ENCODE measurements at regions not wholly inside any gene's neighbourhood (a gene's known extent, or its start where the extent isn't known, plus 50 kb on each side); places are given as distances from the start of the nearest gene placed in this dataset.

DNA sequence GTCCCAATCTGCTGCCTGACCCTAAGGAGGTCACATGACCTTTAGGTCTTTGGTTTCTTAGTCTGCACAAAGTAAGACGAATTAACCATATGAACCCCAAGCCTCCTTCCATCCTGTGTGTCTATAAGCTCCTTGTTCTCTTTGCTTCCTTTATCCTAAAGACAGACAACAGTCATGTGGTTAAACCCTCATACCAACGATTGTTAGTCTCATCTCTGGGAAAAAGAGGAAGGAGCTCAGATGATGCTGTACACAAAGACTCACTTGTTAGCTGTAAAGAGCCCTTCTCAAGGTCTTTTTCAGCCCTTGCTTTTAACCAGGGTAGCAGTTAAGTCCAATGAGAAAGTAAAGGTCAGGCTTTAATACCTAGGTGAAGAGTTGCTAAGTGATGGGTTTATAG, 443.7 kb downstream of the TNS1 start:
- no peaks in the 10 kb centered on the region for H3K27me3 Mint-ChIP-seq (ENCODE audit: low read depth)
- H3K4me3 Mint-ChIP-seq = no peak overlapping the region
- H3K4me1 Mint-ChIP-seq (ENCODE audit: low read depth) = no peaks in the 10 kb centered on the region
- H3K36me3 Mint-ChIP-seq (ENCODE audit: low read depth) = no peaks in the 10 kb centered on the region
- H3K27ac Mint-ChIP-seq = no peak overlapping the region
- H3K9me3 Mint-ChIP-seq = peaks cover 6% of the 10 kb centered on the region

DNA sequence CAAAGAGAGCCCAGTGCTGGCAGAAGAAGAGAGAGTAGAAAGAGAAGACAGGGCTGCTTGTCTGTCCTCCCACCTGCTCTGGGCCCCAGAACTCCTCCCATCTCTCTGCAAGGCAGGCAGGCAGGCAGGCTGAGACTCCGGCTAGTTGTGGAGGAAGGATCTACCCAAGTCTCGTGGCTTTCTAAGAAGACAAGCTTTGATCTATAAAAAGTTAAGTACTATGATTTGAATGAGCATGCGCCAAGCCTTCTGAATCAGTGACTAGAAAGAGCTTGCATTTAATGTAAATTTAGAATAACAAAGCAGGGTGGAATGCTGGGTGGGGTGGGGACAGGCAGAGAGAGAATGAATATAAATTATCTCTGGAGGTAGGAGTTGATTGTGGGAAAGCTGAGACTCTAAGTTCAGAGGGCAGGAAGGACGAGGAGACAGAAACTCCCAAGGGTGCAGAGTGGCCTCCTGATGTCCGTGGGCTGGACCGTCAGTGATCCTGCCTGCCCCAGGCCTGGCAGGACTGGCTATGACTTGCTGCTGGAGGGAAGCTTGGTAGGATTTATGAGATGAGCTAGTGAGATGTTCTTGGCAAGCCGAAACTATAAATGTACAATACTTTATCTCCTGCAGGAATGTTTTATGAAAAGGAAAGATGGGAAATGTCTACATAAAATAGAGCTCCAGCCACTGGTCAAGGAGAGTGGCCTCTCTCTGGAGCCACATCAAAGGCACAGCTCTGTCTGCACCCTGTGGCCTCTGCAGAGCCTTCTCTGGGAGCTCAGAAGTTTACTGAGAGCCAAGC, 447.5 kb downstream of the TNS1 start:
- Mint-ChIP-seq H3K27ac (no peak overlapping the region), H3K9me3 (no peaks in the 10 kb centered on the region), H3K4me3 (no peak overlapping the region), H3K36me3 (ENCODE audit: low read depth) (no peaks in the 10 kb centered on the region), H3K4me1 (ENCODE audit: low read depth) (no peaks in the 10 kb centered on the region), H3K27me3 (ENCODE audit: low read depth) (no peaks in the 10 kb centered on the region)

DNA sequence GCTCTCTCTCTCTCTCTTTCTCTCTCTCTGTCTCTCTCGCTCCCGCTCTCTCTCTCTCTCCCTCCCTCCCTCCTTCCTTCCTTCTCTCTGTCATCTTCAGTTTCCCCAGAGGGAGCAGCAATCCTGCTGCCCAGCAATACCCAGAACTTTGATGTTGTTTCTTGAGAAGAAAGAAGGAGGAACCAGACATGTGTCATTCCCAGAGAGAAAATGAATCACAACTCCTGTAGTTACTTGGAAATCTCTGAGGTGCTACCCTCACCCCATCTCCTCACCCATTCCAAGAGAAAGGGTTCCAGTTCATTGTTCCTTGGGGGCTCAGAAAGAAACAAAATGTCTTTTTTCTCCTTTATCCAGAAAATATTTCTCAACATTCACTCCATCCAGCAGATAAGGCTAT, 449.1 kb downstream of the TNS1 start:
- H3K9me3 Mint-ChIP-seq = no peaks in the 10 kb centered on the region
- H3K4me3 Mint-ChIP-seq = no peak overlapping the region
- H3K36me3 Mint-ChIP-seq (ENCODE audit: low read depth) = no peaks in the 10 kb centered on the region
- no peaks in the 10 kb centered on the region for H3K27me3 Mint-ChIP-seq (ENCODE audit: low read depth)
- no peak overlapping the region for H3K27ac Mint-ChIP-seq
- no peaks in the 10 kb centered on the region for H3K4me1 Mint-ChIP-seq (ENCODE audit: low read depth)

DNA sequence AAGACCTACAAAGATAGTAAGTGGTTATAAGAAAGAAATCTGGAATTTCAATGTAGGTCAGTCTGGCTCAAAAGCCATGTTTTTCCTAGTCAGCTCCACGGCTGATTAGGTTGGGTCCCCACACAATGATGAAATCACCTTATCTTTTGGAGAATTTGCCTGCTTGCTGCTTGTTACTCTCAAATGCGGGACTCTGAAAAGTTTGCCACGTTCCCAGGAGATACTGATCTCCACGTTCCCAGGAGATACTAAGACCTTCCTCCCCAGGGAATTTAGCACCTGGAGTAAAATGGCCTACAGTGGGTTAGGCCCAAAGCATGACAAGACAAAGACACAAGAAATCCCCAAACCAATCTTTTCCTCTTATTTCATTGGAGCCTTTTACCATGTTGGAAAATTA, 449.6 kb downstream of the TNS1 start:
- no peaks in the 10 kb centered on the region for H3K27me3 Mint-ChIP-seq (ENCODE audit: low read depth)
- no peak overlapping the region for H3K4me3 Mint-ChIP-seq
- no peaks in the 10 kb centered on the region for H3K36me3 Mint-ChIP-seq (ENCODE audit: low read depth)
- H3K9me3 Mint-ChIP-seq = no peaks in the 10 kb centered on the region
- H3K27ac Mint-ChIP-seq = no peak overlapping the region
- no peaks in the 10 kb centered on the region for H3K4me1 Mint-ChIP-seq (ENCODE audit: low read depth)

DNA sequence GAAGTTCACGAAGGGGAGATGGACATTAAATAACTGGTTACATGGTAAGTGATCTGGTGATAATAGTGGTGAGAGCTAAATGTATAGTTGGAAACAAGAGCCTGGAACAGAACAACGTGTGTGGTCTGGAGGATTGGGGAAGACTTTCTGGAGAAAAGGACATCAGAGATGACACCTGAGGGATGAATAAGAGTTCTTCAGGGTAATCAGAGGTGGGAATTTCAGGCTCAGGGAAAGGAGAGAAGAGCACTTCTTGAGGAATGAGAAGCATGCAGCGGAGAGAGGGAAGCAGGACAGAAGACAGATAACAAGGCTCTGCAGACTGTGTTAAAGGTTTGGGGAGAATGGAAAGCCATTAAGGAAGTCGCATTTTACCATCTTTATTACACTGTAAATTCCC, 450.7 kb downstream of the TNS1 start:
- no peak overlapping the region for H3K27ac Mint-ChIP-seq
- H3K4me3 Mint-ChIP-seq = no peak overlapping the region
- peaks cover under 1% of the 10 kb centered on the region for H3K27me3 Mint-ChIP-seq (ENCODE audit: low read depth)
- no peaks in the 10 kb centered on the region for H3K4me1 Mint-ChIP-seq (ENCODE audit: low read depth)
- no peaks in the 10 kb centered on the region for H3K36me3 Mint-ChIP-seq (ENCODE audit: low read depth)
- H3K9me3 Mint-ChIP-seq = no peaks in the 10 kb centered on the region

DNA sequence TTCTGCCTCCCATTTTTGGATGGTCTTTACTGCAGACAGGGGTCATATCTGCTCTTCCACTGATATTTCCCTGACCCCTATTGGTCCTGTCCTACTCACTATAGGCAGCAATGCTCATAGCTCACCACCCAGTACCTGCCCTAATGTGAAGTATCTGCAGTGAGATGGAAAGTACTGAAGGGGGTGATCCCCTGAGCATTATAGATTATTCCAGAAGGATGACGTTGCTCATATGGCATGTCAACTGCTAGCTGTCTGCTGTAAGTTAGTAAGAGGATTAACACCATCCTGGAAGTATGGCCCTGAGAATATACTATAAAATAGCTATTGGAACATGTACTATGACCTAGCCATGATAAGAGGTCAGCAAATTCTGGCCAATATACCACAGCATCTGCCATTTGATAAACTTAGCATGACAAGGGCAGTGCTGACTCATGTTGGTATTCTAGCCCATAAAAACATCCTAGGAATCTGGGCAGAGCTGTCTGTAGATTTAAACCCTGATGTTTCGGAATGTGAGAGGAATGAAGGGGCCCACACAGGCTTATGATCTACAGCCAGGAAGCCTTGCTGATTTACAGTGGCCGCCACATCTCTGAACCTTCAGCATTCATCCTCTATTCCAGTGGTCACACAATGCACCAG, 451.4 kb downstream of the TNS1 start:
- Mint-ChIP-seq H3K4me3 (no peak overlapping the region), H3K27me3 (ENCODE audit: low read depth) (peaks cover 3% of the 10 kb centered on the region), H3K9me3 (no peaks in the 10 kb centered on the region), H3K36me3 (ENCODE audit: low read depth) (no peaks in the 10 kb centered on the region), H3K4me1 (ENCODE audit: low read depth) (no peaks in the 10 kb centered on the region), H3K27ac (no peak overlapping the region)

DNA sequence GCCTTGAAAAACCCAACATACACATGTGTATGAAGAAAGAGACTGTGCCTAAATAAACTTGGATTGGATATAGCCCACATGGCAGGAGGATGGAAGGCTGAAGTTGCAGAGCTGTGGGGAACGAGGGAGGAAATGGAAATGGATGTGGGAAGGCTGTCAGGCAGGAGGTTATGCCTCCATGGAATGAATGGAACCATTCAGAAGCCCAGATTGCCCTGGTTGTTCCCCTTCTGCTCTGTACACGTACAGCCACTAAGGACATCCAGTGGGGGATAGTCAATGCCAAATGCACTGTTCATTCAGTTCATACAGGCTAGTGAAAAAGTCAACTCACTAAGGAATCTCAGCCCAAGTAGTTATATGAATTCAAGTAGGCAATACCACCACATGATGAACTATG, 463.7 kb downstream of the TNS1 start:
- Mint-ChIP-seq H3K4me1 (ENCODE audit: low read depth) (no peaks in the 10 kb centered on the region), H3K27me3 (ENCODE audit: low read depth) (peaks cover 5% of the 10 kb centered on the region), H3K4me3 (no peak overlapping the region), H3K27ac (no peak overlapping the region), H3K36me3 (ENCODE audit: low read depth) (no peaks in the 10 kb centered on the region), H3K9me3 (peaks cover 1% of the 10 kb centered on the region)

DNA sequence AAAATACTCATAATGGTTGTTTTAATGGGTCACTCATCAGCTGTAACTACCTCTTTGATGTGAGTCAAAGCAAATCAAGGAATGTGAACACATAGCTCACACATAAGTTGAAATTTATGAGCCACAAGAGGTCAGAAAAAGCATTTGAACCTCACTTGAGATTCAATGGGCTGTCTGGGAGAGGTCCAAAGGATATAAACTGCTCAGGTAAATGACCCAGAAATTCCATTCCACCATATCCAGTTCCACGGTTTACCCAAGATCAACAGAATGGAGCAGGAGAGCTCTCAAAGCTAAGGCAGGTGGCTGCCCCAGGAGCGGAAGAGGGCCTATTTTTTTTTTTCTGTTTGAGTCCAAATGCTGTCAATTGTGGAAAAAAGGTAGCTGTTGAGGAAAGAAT, 464.1 kb downstream of the TNS1 start:
- H3K36me3 Mint-ChIP-seq (ENCODE audit: low read depth) = no peaks in the 10 kb centered on the region

DNA sequence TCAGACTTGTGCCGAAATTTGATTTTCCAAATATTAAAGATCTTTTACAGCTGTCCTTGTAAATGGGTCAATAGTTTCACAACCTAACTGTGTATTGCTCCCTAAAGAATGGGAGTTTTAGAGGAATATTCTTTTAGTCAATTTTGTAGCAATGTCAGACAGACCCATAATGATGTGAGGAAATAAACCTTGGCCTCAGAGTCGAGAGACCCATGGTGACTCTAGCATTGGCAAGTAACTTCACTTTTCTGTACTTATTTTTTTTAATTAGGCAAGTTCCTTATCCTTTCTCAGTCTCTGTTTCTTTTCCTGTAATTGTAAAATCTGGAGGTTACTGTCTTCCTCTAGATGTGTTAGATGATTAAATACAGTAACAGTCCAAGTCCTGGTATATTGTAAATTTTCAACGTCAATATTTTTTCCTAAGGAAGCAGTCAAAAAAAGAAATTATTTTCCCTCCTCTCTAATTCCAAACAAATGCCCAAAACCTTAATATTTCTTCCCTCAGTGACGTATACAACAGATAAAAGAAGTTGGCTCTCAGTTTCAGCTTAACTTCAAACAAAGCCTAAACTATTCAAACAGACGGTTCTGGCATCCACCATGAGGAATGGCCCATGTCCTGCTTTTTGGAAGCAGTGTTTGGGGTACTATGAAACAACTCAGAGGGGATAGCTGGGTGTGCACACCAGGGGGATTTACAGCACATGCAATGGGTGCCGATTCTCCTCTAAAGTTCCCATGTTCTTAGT, 466.7 kb downstream of the TNS1 start:
- Mint-ChIP-seq H3K36me3 (ENCODE audit: low read depth) (no peaks in the 10 kb centered on the region), H3K4me3 (no peak overlapping the region), H3K4me1 (ENCODE audit: low read depth) (no peaks in the 10 kb centered on the region), H3K27ac (no peak overlapping the region), H3K27me3 (ENCODE audit: low read depth) (no peaks in the 10 kb centered on the region), H3K9me3 (no peaks in the 10 kb centered on the region)

More for the DNA sequence above, 464.1 kb downstream of the TNS1 start:
- Mint-ChIP-seq H3K4me1 (ENCODE audit: low read depth) (no peaks in the 10 kb centered on the region), H3K27ac (no peak overlapping the region), H3K9me3 (no peaks in the 10 kb centered on the region), H3K27me3 (ENCODE audit: low read depth) (peaks cover 5% of the 10 kb centered on the region), H3K4me3 (no peak overlapping the region)

DNA sequence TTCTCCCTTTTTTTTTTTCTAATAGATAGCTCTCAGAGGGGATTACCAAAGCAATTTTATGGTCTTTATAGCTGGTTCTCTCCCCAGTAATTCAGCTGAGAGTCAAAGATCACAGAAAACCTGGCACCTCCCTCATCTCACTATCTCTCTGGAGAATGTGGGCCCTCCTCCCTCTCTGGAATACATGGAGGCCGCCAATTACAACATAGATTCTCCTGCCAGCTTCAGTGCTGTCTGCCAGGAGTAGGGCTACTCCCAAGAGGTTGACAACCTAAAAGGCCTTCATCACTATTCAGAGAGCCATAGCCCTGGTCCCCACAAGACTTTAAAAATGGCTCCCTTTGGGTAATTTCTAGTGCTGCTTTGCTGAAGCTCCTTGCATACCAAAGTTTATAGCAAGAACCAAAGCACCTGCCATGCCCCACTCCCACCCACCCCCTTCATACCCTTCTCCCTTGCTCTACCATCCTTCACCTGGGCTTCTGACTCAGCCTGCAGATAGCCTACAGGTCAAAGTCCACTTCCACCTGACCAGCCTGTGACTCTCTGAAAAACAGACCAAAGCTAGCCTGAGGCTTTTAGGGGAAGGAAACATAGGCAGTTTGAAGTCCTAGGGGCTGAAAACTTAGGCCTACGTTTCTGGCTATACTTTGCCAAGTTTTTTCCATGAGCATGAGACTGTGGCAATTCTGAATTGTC, 472.3 kb downstream of the TNS1 start:
- H3K4me3 Mint-ChIP-seq = no peak overlapping the region
- no peaks in the 10 kb centered on the region for H3K4me1 Mint-ChIP-seq (ENCODE audit: low read depth)
- no peaks in the 10 kb centered on the region for H3K9me3 Mint-ChIP-seq
- H3K36me3 Mint-ChIP-seq (ENCODE audit: low read depth) = no peaks in the 10 kb centered on the region
- H3K27me3 Mint-ChIP-seq (ENCODE audit: low read depth) = no peaks in the 10 kb centered on the region
- H3K27ac Mint-ChIP-seq = no peak overlapping the region

DNA sequence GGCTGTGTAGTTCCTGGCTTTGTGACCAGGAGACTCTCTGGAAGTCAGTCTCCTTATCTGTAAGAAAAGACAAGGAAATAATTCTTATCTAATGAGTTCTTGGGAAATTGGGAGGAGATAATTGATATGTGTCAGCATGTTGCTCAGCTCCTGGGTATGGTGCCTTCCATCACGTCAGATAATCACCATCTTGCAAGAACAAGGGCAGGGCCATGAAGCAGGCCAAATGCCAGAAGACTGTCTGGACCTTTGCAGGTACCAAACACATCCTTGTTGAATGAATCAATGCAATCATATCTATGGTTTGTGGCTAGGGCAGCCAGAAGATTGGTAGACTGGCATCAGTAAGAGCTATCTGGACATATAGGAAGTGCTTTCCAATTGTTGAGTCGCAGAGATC, 473.5 kb downstream of the TNS1 start:
- no peaks in the 10 kb centered on the region for H3K27me3 Mint-ChIP-seq (ENCODE audit: low read depth)
- no peak overlapping the region for H3K27ac Mint-ChIP-seq

DNA sequence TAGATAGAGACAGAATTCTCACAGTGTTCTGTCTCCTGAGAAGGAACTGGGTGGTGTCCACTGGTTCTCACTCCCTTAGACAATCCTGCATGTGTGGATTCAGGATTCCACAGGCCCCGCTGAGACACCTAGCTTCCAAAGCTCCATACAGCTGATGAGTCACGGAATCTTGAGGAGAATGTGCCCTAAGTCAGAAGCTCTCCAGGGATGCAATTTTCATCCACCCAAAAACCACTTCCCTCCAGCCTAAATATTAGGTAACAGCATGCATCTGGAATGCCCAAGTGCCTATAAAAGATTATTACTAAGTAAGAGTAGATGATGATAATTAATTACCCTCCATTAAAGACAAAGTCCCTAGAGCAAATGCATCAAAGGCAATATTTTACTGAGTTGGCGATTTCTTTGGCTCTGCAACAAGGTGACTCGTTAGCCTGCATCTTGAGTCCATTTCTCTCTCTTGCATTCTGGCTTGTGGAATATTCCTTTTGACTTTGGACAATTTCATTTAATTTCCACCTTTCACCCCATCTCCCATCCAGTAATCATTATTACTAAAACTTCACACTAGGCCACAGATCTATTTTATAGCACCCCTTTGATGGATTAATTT, 475.1 kb downstream of the TNS1 start:
- no peaks in the 10 kb centered on the region for H3K9me3 Mint-ChIP-seq
- no peaks in the 10 kb centered on the region for H3K4me1 Mint-ChIP-seq (ENCODE audit: low read depth)
- no peaks in the 10 kb centered on the region for H3K36me3 Mint-ChIP-seq (ENCODE audit: low read depth)
- no peaks in the 10 kb centered on the region for H3K27me3 Mint-ChIP-seq (ENCODE audit: low read depth)
- no peak overlapping the region for H3K27ac Mint-ChIP-seq
- no peak overlapping the region for H3K4me3 Mint-ChIP-seq

More for the DNA sequence above, 473.5 kb downstream of the TNS1 start:
- H3K9me3 Mint-ChIP-seq = no peaks in the 10 kb centered on the region
- no peak overlapping the region for H3K4me3 Mint-ChIP-seq
- no peaks in the 10 kb centered on the region for H3K4me1 Mint-ChIP-seq (ENCODE audit: low read depth)
- H3K36me3 Mint-ChIP-seq (ENCODE audit: low read depth) = no peaks in the 10 kb centered on the region

DNA sequence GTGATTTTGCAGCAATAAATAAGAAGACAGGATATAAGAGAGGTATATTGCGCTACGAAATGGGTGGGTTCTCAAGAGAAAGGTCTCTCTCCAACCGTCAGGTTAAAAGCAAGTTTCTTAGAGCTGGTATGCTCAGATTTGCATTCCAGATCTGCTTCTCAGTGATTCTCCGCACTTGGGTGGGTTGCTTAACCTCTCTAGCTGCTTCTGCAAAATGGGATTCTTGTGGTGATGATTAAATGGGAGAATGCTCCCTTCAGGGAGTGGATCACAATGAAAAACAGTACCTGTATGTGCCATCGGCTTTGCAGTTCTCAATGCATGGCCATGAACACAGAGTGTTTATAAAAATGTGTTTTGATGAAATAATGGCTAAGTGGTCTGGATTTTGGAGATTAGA, 477.7 kb downstream of the TNS1 start:
- Mint-ChIP-seq H3K36me3 (ENCODE audit: low read depth) (no peaks in the 10 kb centered on the region), H3K27me3 (ENCODE audit: low read depth) (no peaks in the 10 kb centered on the region), H3K4me3 (no peak overlapping the region), H3K9me3 (no peaks in the 10 kb centered on the region), H3K27ac (no peak overlapping the region), H3K4me1 (ENCODE audit: low read depth) (no peaks in the 10 kb centered on the region)

DNA sequence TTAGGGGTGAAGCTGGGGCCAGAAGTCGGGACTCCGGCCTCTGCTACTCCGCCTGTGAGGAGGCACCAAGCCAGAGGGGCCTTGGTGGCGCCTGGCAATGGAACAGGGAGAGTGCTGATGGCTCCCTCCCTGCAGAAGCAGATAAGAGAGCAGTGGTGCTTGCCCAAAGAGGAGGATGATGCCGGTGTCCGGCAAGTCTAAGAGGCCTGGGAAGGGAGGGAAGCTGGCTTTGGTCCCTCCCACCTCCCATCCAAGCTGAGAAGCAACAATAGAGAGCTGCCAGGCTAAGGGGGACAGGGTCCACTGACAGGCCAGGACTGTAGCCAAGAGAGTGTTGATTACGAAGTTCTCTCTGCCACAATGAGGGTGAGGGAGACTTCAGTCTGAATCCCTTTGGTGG, 479.5 kb downstream of the TNS1 start:
- H3K4me3 Mint-ChIP-seq = no peak overlapping the region
- no peaks in the 10 kb centered on the region for H3K9me3 Mint-ChIP-seq
- no peaks in the 10 kb centered on the region for H3K27me3 Mint-ChIP-seq (ENCODE audit: low read depth)
- H3K4me1 Mint-ChIP-seq (ENCODE audit: low read depth) = no peaks in the 10 kb centered on the region
- no peak overlapping the region for H3K27ac Mint-ChIP-seq
- H3K36me3 Mint-ChIP-seq (ENCODE audit: low read depth) = no peaks in the 10 kb centered on the region

All from T-helper 1 cell treated with Interleukin-12 subunit alpha and Interleukin-12 subunit beta and Interleukin-4 antibody, amounts not matched to agents 30 μg/mL and 1 μg/mL, for 36 hours (primary cell).